ENCODE measurements at regions not wholly inside any gene's neighbourhood (a gene's known extent, or its start where the extent isn't known, plus 50 kb on each side); places are given as distances from the start of the nearest gene placed in this dataset.

- TF ChIP-seq EZH2phosphoT487 (IDR thresholded peaks at IDR 0.05; ENCODE audit: low read length) (no peak), EZH2 (optimal IDR thresholded peaks at IDR 0.05; ENCODE audit: low read depth, low read length) (no peak)
- TF ChIP-seq, protein P1, sequence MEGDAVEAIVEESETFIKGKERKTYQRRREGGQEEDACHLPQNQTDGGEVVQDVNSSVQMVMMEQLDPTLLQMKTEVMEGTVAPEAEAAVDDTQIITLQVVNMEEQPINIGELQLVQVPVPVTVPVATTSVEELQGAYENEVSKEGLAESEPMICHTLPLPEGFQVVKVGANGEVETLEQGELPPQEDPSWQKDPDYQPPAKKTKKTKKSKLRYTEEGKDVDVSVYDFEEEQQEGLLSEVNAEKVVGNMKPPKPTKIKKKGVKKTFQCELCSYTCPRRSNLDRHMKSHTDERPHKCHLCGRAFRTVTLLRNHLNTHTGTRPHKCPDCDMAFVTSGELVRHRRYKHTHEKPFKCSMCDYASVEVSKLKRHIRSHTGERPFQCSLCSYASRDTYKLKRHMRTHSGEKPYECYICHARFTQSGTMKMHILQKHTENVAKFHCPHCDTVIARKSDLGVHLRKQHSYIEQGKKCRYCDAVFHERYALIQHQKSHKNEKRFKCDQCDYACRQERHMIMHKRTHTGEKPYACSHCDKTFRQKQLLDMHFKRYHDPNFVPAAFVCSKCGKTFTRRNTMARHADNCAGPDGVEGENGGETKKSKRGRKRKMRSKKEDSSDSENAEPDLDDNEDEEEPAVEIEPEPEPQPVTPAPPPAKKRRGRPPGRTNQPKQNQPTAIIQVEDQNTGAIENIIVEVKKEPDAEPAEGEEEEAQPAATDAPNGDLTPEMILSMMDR (IDR thresholded peaks at IDR 0.05; ENCODE audit: low read length), result no peak
- no peak overlapping the region for H3K9ac ChIP-seq (ENCODE audit: low read length)
- no peaks in the 10 kb centered on the region for H3K4me1 ChIP-seq (ENCODE audit: low read length)
- no peaks in the 10 kb centered on the region for H4K20me1 ChIP-seq (ENCODE audit: insufficient read depth, low read length)
- no peaks in the 10 kb centered on the region for H3K9me2 ChIP-seq (replicated peaks; ENCODE audit: insufficient read depth, low read length)
- DNase-seq, result no peak
- no peaks in the 10 kb centered on the region for H3F3A ChIP-seq (ENCODE audit: insufficient read depth, low read length)
- H2AFZ ChIP-seq (ENCODE audit: low read length), result no peak overlapping the region
- no peaks in the 10 kb centered on the region for H3K9me3 ChIP-seq (replicated peaks; ENCODE audit: insufficient read depth, low read length)
- no peak overlapping the region for H3K27ac ChIP-seq (ENCODE audit: low read length)
- no peak overlapping the region for H3K4me2 ChIP-seq (ENCODE audit: low read depth, low read length)
- H3K27me3 ChIP-seq (replicated peaks; ENCODE audit: insufficient read depth, low read length), result no peaks in the 10 kb centered on the region
- H3K79me2 ChIP-seq (ENCODE audit: low read length), result no peaks in the 10 kb centered on the region
- no peaks in the 10 kb centered on the region for H3K36me3 ChIP-seq (replicated peaks; ENCODE audit: insufficient read depth, low read length)
- no peak overlapping the region for H3K4me3 ChIP-seq (ENCODE audit: low read length)
Measured at GRCh38 chr21:24850121-24850520, 757.2 kb downstream of the MRPL39 start.

DNA sequence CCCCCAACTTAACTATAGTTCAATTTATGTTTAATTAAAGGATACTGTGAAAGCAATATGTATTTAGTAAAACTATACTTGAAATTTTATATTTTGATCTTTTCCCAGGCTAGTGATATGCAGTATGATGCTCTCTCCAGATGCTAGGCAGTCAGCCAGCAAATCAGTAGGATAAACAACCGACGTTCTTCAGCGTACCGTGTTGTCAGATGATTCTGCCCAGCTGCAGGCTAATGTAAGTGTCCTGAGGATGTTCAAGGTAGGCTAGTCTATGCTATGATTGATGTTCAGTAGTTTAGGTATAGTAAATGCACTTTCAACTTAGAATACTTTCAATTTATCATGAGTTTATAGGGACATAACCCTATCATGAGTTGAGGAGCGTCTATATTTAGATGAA lies 762.6 kb downstream of the MRPL39 start:
- DNase-seq, result no peak
- Histone ChIP-seq H3K36me3 (replicated peaks; ENCODE audit: insufficient read depth, low read length) (no peaks in the 10 kb centered on the region), H3K9me2 (replicated peaks; ENCODE audit: insufficient read depth, low read length) (no peaks in the 10 kb centered on the region)

DNA sequence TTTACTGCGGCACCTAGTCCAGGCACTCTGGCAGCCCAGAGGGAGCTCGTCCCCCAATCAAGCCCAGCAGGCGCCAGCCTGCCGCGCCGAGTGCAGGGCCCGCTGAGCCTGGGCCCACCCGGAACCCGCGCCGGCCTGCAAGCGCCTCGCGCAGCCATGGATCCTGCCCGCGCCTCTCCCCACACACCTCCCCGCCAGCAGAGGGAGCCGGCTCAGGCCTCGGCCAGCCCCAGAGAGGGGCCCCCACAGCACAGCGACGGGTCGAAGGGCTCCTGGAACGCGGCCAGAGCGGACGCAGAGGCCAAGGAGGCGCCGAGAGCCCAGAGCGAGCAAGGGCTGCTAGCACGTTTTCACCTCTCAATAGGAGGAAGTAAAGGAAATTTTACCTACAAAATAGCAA lies 767.0 kb downstream of the MRPL39 start:
- no peaks in the 10 kb centered on the region for H3K79me2 ChIP-seq (ENCODE audit: low read length)
- no peak overlapping the region for H3K27ac ChIP-seq (ENCODE audit: low read length)
- H3K9me2 ChIP-seq (replicated peaks; ENCODE audit: insufficient read depth, low read length), result no peaks in the 10 kb centered on the region
- H3K27me3 ChIP-seq (replicated peaks; ENCODE audit: insufficient read depth, low read length), result no peaks in the 10 kb centered on the region
- no peak for TF ChIP-seq EZH2 (optimal IDR thresholded peaks at IDR 0.05; ENCODE audit: low read depth, low read length)
- TF ChIP-seq, protein P1 (IDR thresholded peaks at IDR 0.05; ENCODE audit: low read length), result no peak
- H3K4me3 ChIP-seq (ENCODE audit: low read length), result no peak overlapping the region
- no peaks in the 10 kb centered on the region for H3K4me1 ChIP-seq (ENCODE audit: low read length)
- no peak overlapping the region for H3K9ac ChIP-seq (ENCODE audit: low read length)
- H3F3A ChIP-seq (ENCODE audit: insufficient read depth, low read length), result no peaks in the 10 kb centered on the region
- no peak for DNase-seq
- no peaks in the 10 kb centered on the region for H3K9me3 ChIP-seq (replicated peaks; ENCODE audit: insufficient read depth, low read length)
- H3K4me2 ChIP-seq (ENCODE audit: low read depth, low read length), result no peak overlapping the region
- H2AFZ ChIP-seq (ENCODE audit: low read length), result no peak overlapping the region
- H4K20me1 ChIP-seq (ENCODE audit: insufficient read depth, low read length), result no peaks in the 10 kb centered on the region
- H3K36me3 ChIP-seq (replicated peaks; ENCODE audit: insufficient read depth, low read length), result no peaks in the 10 kb centered on the region

More for the DNA sequence above, 762.6 kb downstream of the MRPL39 start:
- no peak overlapping the region for H3K4me2 ChIP-seq (ENCODE audit: low read depth, low read length)
- no peaks in the 10 kb centered on the region for H3K79me2 ChIP-seq (ENCODE audit: low read length)
- no peak overlapping the region for H3K4me3 ChIP-seq (ENCODE audit: low read length)
- H3K27me3 ChIP-seq (replicated peaks; ENCODE audit: insufficient read depth, low read length), result no peaks in the 10 kb centered on the region
- no peaks in the 10 kb centered on the region for H3F3A ChIP-seq (ENCODE audit: insufficient read depth, low read length)
- no peak overlapping the region for H3K9ac ChIP-seq (ENCODE audit: low read length)
- no peak overlapping the region for H3K27ac ChIP-seq (ENCODE audit: low read length)
- H3K4me1 ChIP-seq (ENCODE audit: low read length), result no peaks in the 10 kb centered on the region
- H2AFZ ChIP-seq (ENCODE audit: low read length), result no peak overlapping the region
- no peaks in the 10 kb centered on the region for H4K20me1 ChIP-seq (ENCODE audit: insufficient read depth, low read length)
- TF ChIP-seq EZH2phosphoT487 (IDR thresholded peaks at IDR 0.05; ENCODE audit: low read length) (no peak), EZH2 (optimal IDR thresholded peaks at IDR 0.05; ENCODE audit: low read depth, low read length) (no peak)
- TF ChIP-seq, protein P1 (IDR thresholded peaks at IDR 0.05; ENCODE audit: low read length), result no peak
- no peaks in the 10 kb centered on the region for H3K9me3 ChIP-seq (replicated peaks; ENCODE audit: insufficient read depth, low read length)
